ENCODE measurements at regions not wholly inside any gene's neighbourhood (a gene's known extent, or its start where the extent isn't known, plus 50 kb on each side); places are given as distances from the start of the nearest gene placed in this dataset.

DNA sequence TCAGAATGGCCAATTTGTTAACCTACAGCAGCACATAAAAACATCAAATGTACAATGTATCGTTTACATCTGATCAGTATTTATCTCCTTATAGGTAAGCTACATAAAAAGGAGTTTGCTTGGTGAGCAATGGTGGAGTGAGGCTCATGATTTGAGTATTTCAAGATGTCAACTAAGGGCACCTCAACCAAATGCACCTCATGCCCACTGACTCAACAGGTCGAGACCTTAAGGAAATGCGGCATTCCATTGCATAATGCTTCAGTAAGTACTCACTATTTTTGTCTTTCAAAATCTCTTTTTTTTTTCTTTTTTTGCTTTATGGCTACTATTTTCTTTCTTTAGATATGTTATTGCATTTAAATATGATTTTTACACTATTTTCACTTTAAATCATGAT, 181.0 kb upstream of the TLL1 start:
- no peaks in the 10 kb centered on the region for H3K9me2 ChIP-seq (ENCODE audit: insufficient read depth)
- H3K27ac ChIP-seq (ENCODE audit: low read depth, low read length) = no peak overlapping the region
- no peaks in the 10 kb centered on the region for H3K36me3 ChIP-seq (ENCODE audit: control insufficient read depth in 1 of 2, insufficient read depth in 2 of 2, low read length in 2 of 2)
- H3K27me3 ChIP-seq (ENCODE audit: insufficient read depth, low read length) = no peaks in the 10 kb centered on the region
- intact Hi-C loops (cut with micrococcal nuclease) = no loop called here
- no peaks in the 10 kb centered on the region for H4K20me1 ChIP-seq (ENCODE audit: insufficient read depth)
- H3K79me2 ChIP-seq (ENCODE audit: insufficient read depth, low read length) = no peaks in the 10 kb centered on the region
- ChIA-PET RAD21 (ENCODE audit: low non-redundant PET in 1 of 2, low total read pairs in 2 of 2, uncharacterized antibody in 2 of 2, unreplicated experiment in 2 of 2) (no interaction called here), CTCF (no interaction called here), POLR2A (no interaction called here)
- no peak overlapping the region for H3K4me3 ChIP-seq (replicated peaks in 1 of 2; ENCODE audit: low read depth in 1 of 2, low read length in 2 of 2)
- H3K4me1 ChIP-seq (ENCODE audit: control insufficient read depth in 1 of 2, insufficient read depth in 2 of 2, low read length in 2 of 2) = no peaks in the 10 kb centered on the region
- no peak overlapping the region for H3K9ac ChIP-seq (ENCODE audit: low read length)
- no peaks in the 10 kb centered on the region for H3K9me3 ChIP-seq (ENCODE audit: control insufficient read depth in 1 of 2, insufficient read depth in 1 of 2, low read depth in 1 of 2, low read length in 2 of 2)
- H2AFZ ChIP-seq (ENCODE audit: low read depth, low read length, poor library complexity, severe bottlenecking) = no peak overlapping the region
- BruUV-seq (replicated peaks) = no TSS peak
- no peak for ATAC-seq
- H3K4me2 ChIP-seq (ENCODE audit: low read length) = no peak overlapping the region
- no peak for TF ChIP-seq ZFX (IDR thresholded peaks at IDR 0.05)
- DNase-seq (ENCODE audit: low read depth, low spot score) = no peak

DNA sequence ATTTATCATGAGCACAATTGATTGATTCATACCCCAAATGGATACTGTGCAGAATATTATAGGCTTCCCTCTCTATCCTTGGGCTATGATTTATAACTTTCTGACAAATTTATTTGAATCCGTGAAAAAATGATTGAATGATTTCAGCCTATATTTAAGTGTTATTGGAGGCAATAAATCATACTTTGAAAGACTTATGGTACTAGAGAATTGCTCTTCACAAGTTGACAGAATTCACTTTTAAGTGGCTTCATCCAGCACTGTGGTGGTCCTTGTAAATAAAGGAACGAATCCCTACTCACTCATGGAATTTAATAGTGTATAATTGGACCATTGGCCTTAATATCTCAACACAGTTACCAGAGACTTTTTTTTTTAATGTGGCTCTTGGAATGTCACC, 174.8 kb upstream of the TLL1 start:
- Histone ChIP-seq H2AFZ (ENCODE audit: low read depth, low read length, poor library complexity, severe bottlenecking) (no peak overlapping the region), H3K9me3 (ENCODE audit: control insufficient read depth in 1 of 2, insufficient read depth in 1 of 2, low read depth in 1 of 2, low read length in 2 of 2) (no peaks in the 10 kb centered on the region), H3K36me3 (ENCODE audit: control insufficient read depth in 1 of 2, insufficient read depth in 2 of 2, low read length in 2 of 2) (no peaks in the 10 kb centered on the region), H3K4me3 (replicated peaks in 1 of 2; ENCODE audit: low read depth in 1 of 2, low read length in 2 of 2) (no peak overlapping the region), H4K20me1 (ENCODE audit: insufficient read depth) (no peaks in the 10 kb centered on the region), H3K9ac (ENCODE audit: low read length) (no peak overlapping the region), H3K79me2 (ENCODE audit: insufficient read depth, low read length) (no peaks in the 10 kb centered on the region), H3K4me1 (ENCODE audit: control insufficient read depth in 1 of 2, insufficient read depth in 2 of 2, low read length in 2 of 2) (no peaks in the 10 kb centered on the region), H3K9me2 (ENCODE audit: insufficient read depth) (no peaks in the 10 kb centered on the region), H3K4me2 (ENCODE audit: low read length) (no peak overlapping the region), H3K27ac (ENCODE audit: low read depth, low read length) (no peak overlapping the region), H3K27me3 (ENCODE audit: insufficient read depth, low read length) (no peaks in the 10 kb centered on the region)
- intact Hi-C loops (cut with micrococcal nuclease) = no loop called here
- no peak for ATAC-seq
- CTCF ChIA-PET = no interaction called here
- no peak for DNase-seq (ENCODE audit: low read depth, low spot score)
- BruUV-seq (replicated peaks) = no TSS peak
- no peak for TF ChIP-seq EZH2phosphoT487 (IDR thresholded peaks at IDR 0.05; ENCODE audit: borderline replicate concordance)
- RAD21 ChIA-PET (ENCODE audit: low non-redundant PET in 1 of 2, low total read pairs in 2 of 2, uncharacterized antibody in 2 of 2, unreplicated experiment in 2 of 2) = no interaction called here
- POLR2A ChIA-PET = no interaction called here

DNA sequence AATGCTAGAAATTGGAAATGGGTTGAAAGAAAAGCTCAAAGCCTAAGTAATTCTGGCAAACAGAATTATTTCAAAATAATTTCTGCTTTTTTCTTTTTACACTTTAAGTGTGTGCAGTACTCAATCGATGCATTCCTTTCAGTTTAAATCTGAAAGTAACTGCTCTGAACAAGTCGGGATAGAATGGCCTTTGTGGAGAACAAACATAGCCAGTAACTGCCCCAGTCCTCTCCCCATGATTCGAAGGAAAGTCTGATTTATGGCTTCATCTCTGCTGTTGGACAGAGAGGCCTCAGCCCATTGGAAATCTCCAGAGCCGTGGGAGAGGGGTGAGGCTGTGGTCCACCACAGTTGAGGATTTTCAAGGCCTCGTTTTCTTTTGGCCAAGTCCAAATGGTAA, 174.0 kb upstream of the TLL1 start:
- Histone ChIP-seq H3K9ac (ENCODE audit: low read length) (no peak overlapping the region), H3K9me3 (ENCODE audit: control insufficient read depth in 1 of 2, insufficient read depth in 1 of 2, low read depth in 1 of 2, low read length in 2 of 2) (no peaks in the 10 kb centered on the region), H3K79me2 (ENCODE audit: insufficient read depth, low read length) (no peaks in the 10 kb centered on the region), H3K9me2 (ENCODE audit: insufficient read depth) (no peaks in the 10 kb centered on the region), H3K27me3 (ENCODE audit: insufficient read depth, low read length) (no peaks in the 10 kb centered on the region), H2AFZ (ENCODE audit: low read depth, low read length, poor library complexity, severe bottlenecking) (no peak overlapping the region), H3K4me2 (ENCODE audit: low read length) (no peak overlapping the region), H4K20me1 (ENCODE audit: insufficient read depth) (no peaks in the 10 kb centered on the region), H3K27ac (ENCODE audit: low read depth, low read length) (no peak overlapping the region), H3K36me3 (ENCODE audit: control insufficient read depth in 1 of 2, insufficient read depth in 2 of 2, low read length in 2 of 2) (no peaks in the 10 kb centered on the region), H3K4me1 (ENCODE audit: control insufficient read depth in 1 of 2, insufficient read depth in 2 of 2, low read length in 2 of 2) (no peaks in the 10 kb centered on the region), H3K4me3 (replicated peaks in 1 of 2; ENCODE audit: low read depth in 1 of 2, low read length in 2 of 2) (no peak overlapping the region)
- no TSS peak for BruUV-seq (replicated peaks)
- ChIA-PET CTCF (no interaction called here), POLR2A (no interaction called here), RAD21 (ENCODE audit: low non-redundant PET in 1 of 2, low total read pairs in 2 of 2, uncharacterized antibody in 2 of 2, unreplicated experiment in 2 of 2) (no interaction called here)
- intact Hi-C loops (cut with micrococcal nuclease) = loop anchor here (1.0 kb wide), 1 partner anchor 22 kb away; no protein-coding TSS in a partner anchor
- ATAC-seq (no peak), DNase-seq (ENCODE audit: low read depth, low spot score) (no peak)
- no peak for TF ChIP-seq JUND (IDR thresholded peaks at IDR 0.05)
- TF ChIP-seq ZFX (IDR thresholded peaks at IDR 0.05) = no peak
- TF ChIP-seq FOSL1 (IDR thresholded peaks at IDR 0.05; ENCODE audit: low read depth) = no peak
- TF ChIP-seq, protein P1, sequence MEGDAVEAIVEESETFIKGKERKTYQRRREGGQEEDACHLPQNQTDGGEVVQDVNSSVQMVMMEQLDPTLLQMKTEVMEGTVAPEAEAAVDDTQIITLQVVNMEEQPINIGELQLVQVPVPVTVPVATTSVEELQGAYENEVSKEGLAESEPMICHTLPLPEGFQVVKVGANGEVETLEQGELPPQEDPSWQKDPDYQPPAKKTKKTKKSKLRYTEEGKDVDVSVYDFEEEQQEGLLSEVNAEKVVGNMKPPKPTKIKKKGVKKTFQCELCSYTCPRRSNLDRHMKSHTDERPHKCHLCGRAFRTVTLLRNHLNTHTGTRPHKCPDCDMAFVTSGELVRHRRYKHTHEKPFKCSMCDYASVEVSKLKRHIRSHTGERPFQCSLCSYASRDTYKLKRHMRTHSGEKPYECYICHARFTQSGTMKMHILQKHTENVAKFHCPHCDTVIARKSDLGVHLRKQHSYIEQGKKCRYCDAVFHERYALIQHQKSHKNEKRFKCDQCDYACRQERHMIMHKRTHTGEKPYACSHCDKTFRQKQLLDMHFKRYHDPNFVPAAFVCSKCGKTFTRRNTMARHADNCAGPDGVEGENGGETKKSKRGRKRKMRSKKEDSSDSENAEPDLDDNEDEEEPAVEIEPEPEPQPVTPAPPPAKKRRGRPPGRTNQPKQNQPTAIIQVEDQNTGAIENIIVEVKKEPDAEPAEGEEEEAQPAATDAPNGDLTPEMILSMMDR (IDR thresholded peaks at IDR 0.05 in 2 of 3, conservative IDR thresholded peaks at IDR 0.05 in 1 of 3; ENCODE audit: borderline replicate concordance in 1 of 3, insufficient read depth in 1 of 3, low read depth in 2 of 3, low read length in 2 of 3) = no peak
- no peak for TF ChIP-seq POLR2AphosphoS5 (IDR thresholded peaks at IDR 0.05; ENCODE audit: low read depth, low read length)
- TF ChIP-seq EZH2phosphoT487 (IDR thresholded peaks at IDR 0.05; ENCODE audit: borderline replicate concordance) = no peak
